ENCODE measurements at regions not wholly inside any gene's neighbourhood (a gene's known extent, or its start where the extent isn't known, plus 50 kb on each side); places are given as distances from the start of the nearest gene placed in this dataset.

DNA sequence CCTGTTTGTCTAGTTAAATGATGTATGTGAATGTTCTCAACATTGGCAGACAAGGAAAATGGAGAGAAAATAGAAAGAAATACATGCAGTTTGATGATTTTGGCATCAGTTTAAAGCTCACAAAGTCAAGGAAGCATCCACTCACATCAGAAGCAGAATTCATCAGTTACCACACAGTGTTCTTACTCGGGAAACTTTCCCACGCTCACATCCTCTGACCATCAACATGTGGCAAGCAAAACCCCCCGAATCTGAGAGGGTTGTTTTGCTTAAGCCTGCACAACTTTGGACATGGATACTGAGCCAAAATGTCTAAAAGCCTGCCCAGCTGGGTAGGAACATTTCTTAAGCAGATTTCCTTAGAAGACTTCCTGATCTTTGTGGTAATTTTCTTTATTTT, 407.6 kb downstream of the ANKRD50 start:
- TF ChIP-seq, protein P1, sequence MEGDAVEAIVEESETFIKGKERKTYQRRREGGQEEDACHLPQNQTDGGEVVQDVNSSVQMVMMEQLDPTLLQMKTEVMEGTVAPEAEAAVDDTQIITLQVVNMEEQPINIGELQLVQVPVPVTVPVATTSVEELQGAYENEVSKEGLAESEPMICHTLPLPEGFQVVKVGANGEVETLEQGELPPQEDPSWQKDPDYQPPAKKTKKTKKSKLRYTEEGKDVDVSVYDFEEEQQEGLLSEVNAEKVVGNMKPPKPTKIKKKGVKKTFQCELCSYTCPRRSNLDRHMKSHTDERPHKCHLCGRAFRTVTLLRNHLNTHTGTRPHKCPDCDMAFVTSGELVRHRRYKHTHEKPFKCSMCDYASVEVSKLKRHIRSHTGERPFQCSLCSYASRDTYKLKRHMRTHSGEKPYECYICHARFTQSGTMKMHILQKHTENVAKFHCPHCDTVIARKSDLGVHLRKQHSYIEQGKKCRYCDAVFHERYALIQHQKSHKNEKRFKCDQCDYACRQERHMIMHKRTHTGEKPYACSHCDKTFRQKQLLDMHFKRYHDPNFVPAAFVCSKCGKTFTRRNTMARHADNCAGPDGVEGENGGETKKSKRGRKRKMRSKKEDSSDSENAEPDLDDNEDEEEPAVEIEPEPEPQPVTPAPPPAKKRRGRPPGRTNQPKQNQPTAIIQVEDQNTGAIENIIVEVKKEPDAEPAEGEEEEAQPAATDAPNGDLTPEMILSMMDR (IDR thresholded peaks at IDR 0.05 in 8 of 11, conservative IDR thresholded peaks at IDR 0.05 in 3 of 11) = no peak
- TF ChIP-seq POLR2AphosphoS5 (IDR thresholded peaks at IDR 0.05) = no peak
